Stimulated activated naive CD8-positive, alpha-beta T cell treated with anti-CD3 and anti-CD28 coated beads, Interleukin-15, amount 100 ng/mL, for 72 hours (primary cell): ENCODE measurements at regions not wholly inside any gene's neighbourhood (a gene's known extent, or its start where the extent isn't known, plus 50 kb on each side); places are given as distances from the start of the nearest gene placed in this dataset.
A peak's percentile ranks its signal among the peaks of the same experiment; 100 is the strongest.

Experiments used
- ATAC-seq: fragments of 150-1000 bp; cut with Tn5 transposase; 2 replicates; pipeline ENCODE4 v1.10.0; 2021; ENCODE audit warnings: mild to moderate bottlenecking, moderate library complexity
- DNase-seq, 2 donors: peaks; one replicate each; pipeline ENCODE4 v3.0.0; 2021 to 2022
- H3K27ac Mint-ChIP-seq, 2 donors: one replicate each; pipeline ENCODE4 v1.8.0; 2022; ENCODE audit warnings: mild to moderate bottlenecking in 2 of 2, mixed read lengths in 2 of 2, moderate library complexity in 2 of 2
- H3K27me3 Mint-ChIP-seq: one replicate; pipeline ENCODE4 v1.8.0; 2022; ENCODE audit warnings: mixed read lengths
- H3K4me1 Mint-ChIP-seq: one replicate; pipeline ENCODE4 v1.8.0; 2022; ENCODE audit warnings: mild to moderate bottlenecking, mixed read lengths
- H3K4me3 Mint-ChIP-seq, 2 donors: one replicate each; pipeline ENCODE4 v1.8.0; 2022; ENCODE audit warnings: mild to moderate bottlenecking in 2 of 2, mixed read lengths in 2 of 2, moderate library complexity in 1 of 2
- H3K9me3 Mint-ChIP-seq, 2 donors: one replicate each; pipeline ENCODE4 v1.8.0; 2022; ENCODE audit warnings: mixed read lengths in 2 of 2

DNA sequence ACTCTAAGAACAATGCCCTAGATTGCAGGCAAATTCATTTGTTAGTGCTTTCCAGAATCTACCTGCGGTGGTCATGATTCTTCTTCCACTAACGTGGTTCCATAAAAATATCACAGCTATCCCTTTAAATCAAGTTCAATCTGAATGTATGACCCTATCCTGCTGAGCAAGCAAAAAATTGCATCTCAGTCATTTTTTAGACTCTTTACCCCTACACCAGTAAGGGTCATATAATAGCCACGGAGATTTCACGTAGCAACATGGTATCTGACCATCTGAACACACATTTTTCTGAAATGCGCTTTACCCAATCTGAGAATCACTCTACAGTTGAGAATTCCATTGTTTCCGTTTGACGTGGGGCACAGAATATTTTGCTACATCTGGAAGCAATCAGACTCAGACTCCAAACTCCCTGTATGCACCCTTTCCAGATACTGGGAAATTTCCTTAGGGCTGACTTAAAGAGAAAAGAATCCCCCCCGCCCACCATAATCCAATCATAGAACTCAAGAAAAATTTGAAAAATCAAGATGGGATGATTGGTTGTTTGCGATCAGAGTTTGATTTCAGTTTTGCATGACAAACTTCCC is 699.2 kb upstream of the ZP4 start:
- Mint-ChIP-seq H3K4me1 (no peaks in the 10 kb centered on the region), H3K27ac (no peak overlapping the region), H3K9me3 (peaks cover 3 to 7% of the 10 kb centered on the region in 2 donors), H3K27me3 (no peaks in the 10 kb centered on the region), H3K4me3 (no peak overlapping the region)
- DNase-seq: no peak
- no peak for ATAC-seq

DNA sequence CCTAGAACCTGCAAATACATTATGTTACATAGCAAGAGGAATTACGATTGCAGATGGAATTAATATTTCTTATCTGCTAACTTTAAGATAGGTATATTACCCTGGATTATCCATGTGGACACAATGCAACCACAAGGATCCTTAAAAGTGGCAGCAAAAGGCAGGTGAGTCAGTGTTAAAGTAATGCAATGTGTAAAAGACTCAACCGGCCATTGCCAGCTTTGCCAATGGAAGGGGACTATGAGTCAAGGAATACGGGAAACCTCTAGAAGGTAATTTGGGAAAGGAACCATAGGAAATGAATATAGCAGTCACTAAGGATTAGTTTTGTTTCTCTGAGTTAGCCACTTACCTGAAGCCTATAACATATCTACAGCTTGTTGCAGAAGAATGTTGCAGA is 692.1 kb upstream of the ZP4 start:
- Mint-ChIP-seq H3K27me3 (no peaks in the 10 kb centered on the region), H3K4me3 (no peak overlapping the region), H3K4me1 (no peaks in the 10 kb centered on the region), H3K9me3 (peaks cover 0 to 6% of the 10 kb centered on the region in 2 donors), H3K27ac (no peak overlapping the region)
- ATAC-seq (no peak), DNase-seq (no peak)

DNA sequence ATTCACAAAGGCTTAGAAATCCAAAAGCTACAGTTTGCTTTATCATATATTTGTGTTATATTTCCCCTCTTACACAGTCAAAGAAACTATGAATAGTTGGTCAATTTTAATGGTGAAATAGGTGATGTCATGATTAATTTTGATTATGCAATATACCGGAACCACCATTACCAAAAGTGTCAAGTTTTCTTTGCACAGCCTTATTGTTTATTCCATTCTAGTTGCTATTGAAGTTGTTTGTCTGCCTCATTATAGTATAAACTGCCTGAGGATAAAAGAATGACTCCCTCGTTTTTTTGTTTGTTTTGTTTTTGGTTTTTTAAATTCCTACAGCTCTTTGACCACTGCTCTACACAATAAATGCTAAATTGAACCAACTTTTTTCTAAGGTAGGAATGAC is 690.6 kb upstream of the ZP4 start:
- Mint-ChIP-seq H3K9me3 (peaks cover 0 to 6% of the 10 kb centered on the region in 2 donors), H3K27me3 (no peaks in the 10 kb centered on the region)
- no peak for ATAC-seq

DNA sequence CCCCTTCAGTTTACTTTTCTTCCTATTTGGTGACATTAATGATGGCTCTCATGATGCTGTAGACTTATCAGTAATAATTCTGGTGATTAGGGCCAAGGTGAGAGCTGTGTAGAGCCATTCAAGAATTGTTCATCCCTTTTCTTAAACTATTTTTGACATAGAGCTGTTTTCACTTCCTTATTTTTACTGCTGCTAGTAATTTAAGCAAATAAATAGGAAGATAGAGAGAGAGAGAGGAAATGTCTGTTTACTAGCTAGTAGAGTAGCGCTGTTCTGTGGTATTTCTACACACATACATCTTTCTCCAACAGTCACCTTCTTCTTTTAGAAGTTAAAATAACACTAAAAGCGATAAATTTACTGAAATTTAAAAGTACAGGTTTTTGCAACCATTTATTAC is 678.0 kb upstream of the ZP4 start:
- no peak overlapping the region for H3K27ac Mint-ChIP-seq
- ATAC-seq (no peak), DNase-seq (no peak)
- H3K4me3 Mint-ChIP-seq: no peak overlapping the region
- H3K4me1 Mint-ChIP-seq: no peaks in the 10 kb centered on the region
- peaks cover 9 to 24% of the 10 kb centered on the region in 2 donors for H3K9me3 Mint-ChIP-seq
- no peaks in the 10 kb centered on the region for H3K27me3 Mint-ChIP-seq

More for the DNA sequence above, 690.6 kb upstream of the ZP4 start:
- Mint-ChIP-seq H3K4me3 (no peak overlapping the region), H3K4me1 (no peaks in the 10 kb centered on the region), H3K27ac (no peak overlapping the region)
- no peak for DNase-seq

DNA sequence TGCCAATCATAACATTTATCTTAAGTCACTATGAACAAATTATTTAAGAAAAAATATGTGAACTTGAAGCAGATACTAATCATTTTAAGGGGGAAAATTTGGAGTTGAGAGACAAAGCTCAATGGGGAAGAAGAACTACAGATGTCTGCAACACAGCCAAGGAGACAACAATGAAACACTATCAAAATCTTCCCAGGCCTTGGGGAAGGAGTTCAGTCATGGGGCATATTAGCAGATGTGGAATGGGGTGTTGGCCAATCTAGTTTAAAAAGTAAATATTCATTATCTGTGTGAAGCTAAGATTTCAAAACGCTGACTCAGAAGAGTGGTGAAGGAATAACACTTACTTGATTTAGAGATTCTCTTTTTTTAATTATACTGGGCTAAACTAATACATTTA is 671.6 kb upstream of the ZP4 start:
- DNase-seq (no peak), ATAC-seq (no peak)
- Mint-ChIP-seq H3K27ac (no peak overlapping the region), H3K4me1 (no peaks in the 10 kb centered on the region), H3K9me3 (peaks cover 21 to 36% of the 10 kb centered on the region in 2 donors), H3K27me3 (no peaks in the 10 kb centered on the region), H3K4me3 (no peak overlapping the region)

DNA sequence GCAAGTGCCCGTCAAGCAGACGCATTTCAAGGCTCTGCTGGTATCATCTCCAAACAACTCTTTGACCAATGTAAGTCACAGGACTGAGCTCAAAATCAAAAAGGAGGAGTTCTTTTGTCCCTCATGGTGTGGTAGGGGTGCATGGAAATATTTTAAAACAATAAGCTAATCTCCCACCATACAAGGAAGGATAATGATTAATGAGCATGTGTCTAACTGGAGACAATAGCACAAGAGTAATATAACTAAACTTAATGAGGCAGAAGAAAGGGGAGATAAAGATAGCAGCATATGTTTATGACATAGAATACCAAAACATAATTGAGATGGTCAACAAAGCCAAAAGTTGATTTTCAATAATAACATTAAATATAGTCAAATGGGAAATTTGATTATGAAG is 668.0 kb upstream of the ZP4 start:
- H3K27me3 Mint-ChIP-seq: no peaks in the 10 kb centered on the region
- DNase-seq (no peak), ATAC-seq (no peak)
- H3K27ac Mint-ChIP-seq: no peak overlapping the region
- no peaks in the 10 kb centered on the region for H3K4me1 Mint-ChIP-seq
- H3K4me3 Mint-ChIP-seq: no peak overlapping the region
- peaks cover 12 to 13% of the 10 kb centered on the region in 2 donors for H3K9me3 Mint-ChIP-seq

DNA sequence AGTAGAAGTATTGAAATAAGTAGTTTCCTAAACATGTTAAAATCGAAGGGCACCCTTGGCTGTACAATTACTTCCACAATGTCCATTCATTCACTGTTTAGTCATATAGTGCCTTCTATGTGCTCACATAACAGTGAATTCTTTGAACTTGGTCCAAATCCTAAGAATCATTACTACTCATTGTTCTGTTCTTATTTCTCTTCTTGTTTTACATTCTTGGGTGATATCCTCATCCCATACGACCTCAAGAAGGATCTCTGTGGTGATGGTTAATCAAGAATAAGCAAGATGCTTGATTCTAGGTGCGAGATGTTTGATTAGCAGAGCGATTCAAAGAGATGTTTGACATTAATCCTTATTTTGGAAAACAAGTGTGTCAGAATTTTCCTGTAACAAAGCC is 667.4 kb upstream of the ZP4 start:
- Mint-ChIP-seq H3K4me3 (no peak overlapping the region), H3K4me1 (no peaks in the 10 kb centered on the region), H3K27me3 (no peaks in the 10 kb centered on the region), H3K27ac (no peak overlapping the region), H3K9me3 (peaks cover 10 to 12% of the 10 kb centered on the region in 2 donors)
- no peak for ATAC-seq
- DNase-seq: no peak

DNA sequence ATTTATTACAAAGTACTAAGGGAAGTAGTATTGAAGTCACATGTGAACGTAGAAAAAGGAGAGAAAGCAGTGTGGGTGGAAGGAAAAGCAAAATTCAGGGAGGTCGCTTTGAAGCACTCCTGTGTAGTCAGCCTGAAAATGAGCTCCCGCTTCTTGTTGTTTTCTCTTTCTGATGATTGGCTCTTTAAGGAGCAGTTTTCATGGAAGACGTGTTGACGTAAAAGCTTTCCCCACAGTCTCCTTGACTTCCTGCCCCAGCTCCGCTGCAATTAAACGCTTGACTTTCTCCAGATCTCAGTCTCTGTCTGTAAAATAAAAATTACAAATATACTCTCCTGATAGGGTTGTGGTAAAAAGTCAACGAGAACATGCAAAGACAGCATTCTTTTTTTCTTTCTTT is 661.5 kb upstream of the ZP4 start:
- ATAC-seq: no peak
- H3K27me3 Mint-ChIP-seq: no peaks in the 10 kb centered on the region
- H3K4me3 Mint-ChIP-seq: no peak overlapping the region
- no peaks in the 10 kb centered on the region for H3K4me1 Mint-ChIP-seq
- no peak overlapping the region for H3K27ac Mint-ChIP-seq
- no peak for DNase-seq
- H3K9me3 Mint-ChIP-seq: peaks cover 0 to 5% of the 10 kb centered on the region in 2 donors

DNA sequence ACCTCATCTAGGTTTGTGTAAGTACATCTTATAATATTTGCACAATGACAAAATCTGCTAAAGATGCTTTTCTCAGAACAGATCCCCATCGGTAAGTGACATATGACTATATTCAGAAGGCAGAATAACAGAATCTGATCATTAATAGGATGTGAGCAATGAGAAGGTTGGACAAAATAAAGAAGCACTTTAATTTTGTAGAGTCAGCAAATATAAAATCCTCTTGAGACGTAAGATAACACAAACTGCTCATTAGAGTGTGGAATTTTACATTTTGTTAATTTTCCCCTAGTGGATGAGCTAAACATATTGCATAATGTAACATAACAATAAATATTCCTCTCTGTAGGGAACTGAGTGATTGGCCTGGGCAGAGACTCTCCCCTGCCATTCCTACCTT is 658.4 kb upstream of the ZP4 start:
- Mint-ChIP-seq H3K4me3 (no peak overlapping the region), H3K27ac (no peak overlapping the region), H3K27me3 (no peaks in the 10 kb centered on the region), H3K4me1 (no peaks in the 10 kb centered on the region), H3K9me3 (peaks cover 5 to 6% of the 10 kb centered on the region in 2 donors)
- DNase-seq (no peak), ATAC-seq (no peak)

DNA sequence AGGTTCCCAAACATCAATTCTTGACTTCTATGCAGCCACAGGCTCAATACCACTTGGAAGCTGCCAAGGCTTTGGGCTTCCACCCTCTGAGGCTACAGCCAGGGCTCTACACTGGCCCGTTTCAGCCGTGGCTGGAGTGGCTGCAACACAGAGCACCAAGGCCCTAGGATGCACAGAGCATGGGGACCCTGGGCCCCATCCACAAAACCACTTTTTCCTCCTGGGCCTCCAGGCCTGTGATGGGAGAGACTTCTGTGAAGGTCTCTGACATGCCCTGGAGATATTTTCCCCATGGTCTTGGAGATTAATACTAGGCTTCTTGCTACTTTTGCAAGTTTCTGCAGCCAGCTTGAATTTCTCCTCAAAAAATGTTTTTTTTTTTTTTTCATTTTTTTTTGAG is 655.4 kb upstream of the ZP4 start:
- ATAC-seq (no peak), DNase-seq (no peak)
- no peaks in the 10 kb centered on the region for H3K4me1 Mint-ChIP-seq
- no peaks in the 10 kb centered on the region for H3K27me3 Mint-ChIP-seq
- H3K27ac Mint-ChIP-seq: no peak overlapping the region
- H3K9me3 Mint-ChIP-seq: peaks cover 5 to 13% of the 10 kb centered on the region in 2 donors
- no peak overlapping the region for H3K4me3 Mint-ChIP-seq

DNA sequence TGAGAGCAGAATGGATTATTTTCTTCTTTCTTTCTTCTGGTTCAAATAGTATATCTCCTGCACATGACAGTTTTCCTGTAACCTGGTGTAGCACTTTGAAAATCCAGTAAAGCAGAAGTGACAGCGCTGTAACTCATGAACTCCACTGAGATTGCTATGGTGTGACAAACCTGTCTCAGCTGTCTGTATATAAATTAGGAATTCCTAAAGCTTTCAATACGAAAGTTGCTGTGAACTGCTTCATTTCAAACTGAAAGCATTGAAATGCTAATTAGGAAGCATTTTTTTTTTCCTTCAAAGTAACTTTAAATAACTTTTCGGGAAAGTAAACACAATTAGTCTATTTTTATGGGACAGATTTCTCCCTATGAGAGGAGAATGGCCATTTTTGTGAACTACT is 646.9 kb upstream of the ZP4 start:
- no peak overlapping the region for H3K4me3 Mint-ChIP-seq
- no peak for ATAC-seq
- H3K4me1 Mint-ChIP-seq: no peaks in the 10 kb centered on the region
- H3K9me3 Mint-ChIP-seq: peaks cover 5 to 11% of the 10 kb centered on the region in 2 donors
- no peaks in the 10 kb centered on the region for H3K27me3 Mint-ChIP-seq
- DNase-seq: no peak
- H3K27ac Mint-ChIP-seq: peak overlapping the region in 1 of 2 donors; percentile 19

DNA sequence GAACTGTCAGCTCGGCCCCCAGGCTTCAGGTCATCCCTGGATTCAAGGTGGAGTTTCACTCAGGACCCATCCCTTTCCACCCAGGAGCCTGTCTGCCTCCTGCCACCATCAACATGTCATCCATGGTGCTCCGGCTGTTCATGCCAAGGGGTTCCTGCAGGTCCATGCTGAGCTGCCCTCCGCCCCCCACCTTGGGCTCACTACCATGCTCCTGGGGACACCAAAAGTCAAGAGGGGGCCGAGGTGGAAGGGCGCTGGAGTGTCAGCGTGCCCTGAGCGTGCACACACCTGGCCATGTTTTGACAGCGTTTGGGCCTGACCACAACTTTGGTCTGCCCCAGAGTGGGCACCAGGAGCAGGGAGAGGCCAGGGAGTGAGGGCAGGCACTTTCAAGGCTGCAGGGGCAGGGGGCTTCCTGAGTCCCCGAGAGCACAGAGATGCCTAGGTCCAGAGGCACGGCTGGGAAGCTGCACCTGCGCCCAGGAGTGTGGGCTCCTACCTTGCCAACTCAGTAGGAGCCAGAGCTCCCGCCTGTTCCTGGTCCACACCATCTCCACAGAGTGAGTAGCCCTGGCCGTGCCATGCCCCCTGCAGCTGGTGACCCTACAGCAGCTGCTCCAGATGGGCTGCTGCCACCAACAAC is 639.6 kb upstream of the ZP4 start:
- H3K27ac Mint-ChIP-seq: no peak overlapping the region
- peaks cover 4 to 12% of the 10 kb centered on the region in 2 donors for H3K9me3 Mint-ChIP-seq
- DNase-seq (no peak), ATAC-seq (no peak)
- no peaks in the 10 kb centered on the region for H3K27me3 Mint-ChIP-seq
- H3K4me1 Mint-ChIP-seq: no peaks in the 10 kb centered on the region
- no peak overlapping the region for H3K4me3 Mint-ChIP-seq

DNA sequence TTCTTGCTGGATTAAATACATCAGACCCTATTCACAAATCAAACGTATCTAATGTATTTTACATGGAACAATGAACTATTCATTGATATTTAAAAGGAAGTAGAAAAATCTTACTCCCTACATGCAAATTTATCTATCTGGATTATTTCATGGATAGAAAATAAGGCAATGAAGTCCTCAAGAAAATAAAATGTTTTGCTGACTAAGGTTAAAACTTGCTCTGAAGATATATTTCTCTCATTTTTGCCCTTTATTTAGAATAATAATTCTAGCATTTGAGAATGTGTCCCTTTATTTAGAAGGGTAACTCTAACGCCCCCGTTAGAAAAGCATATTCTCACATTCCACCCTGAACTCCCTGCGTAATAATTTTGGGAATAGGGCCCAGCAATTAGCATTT is 627.0 kb upstream of the ZP4 start:
- Mint-ChIP-seq H3K9me3 (peaks cover 0 to 9% of the 10 kb centered on the region in 2 donors), H3K27me3 (no peaks in the 10 kb centered on the region), H3K27ac (no peak overlapping the region), H3K4me3 (no peak overlapping the region), H3K4me1 (no peaks in the 10 kb centered on the region)
- ATAC-seq (no peak), DNase-seq (no peak)

DNA sequence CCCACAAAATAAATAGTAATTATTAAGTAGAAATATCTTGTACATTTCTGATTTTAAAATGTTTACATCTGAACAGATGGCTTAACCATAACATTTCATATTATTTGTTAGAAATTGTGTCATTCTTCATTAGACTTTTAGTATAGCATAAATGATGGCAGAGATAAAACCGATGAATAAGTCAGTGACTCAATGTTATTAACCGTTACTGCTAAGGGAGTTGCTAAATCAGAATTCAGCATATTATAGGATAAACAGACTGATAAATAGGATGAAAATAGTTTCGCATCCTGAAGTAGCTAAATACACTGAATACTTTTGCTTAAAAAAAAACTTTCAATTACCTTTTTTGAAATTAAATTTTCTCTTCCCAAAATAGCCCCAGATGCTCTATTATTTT is 610.6 kb upstream of the ZP4 start:
- no peak for ATAC-seq
- Mint-ChIP-seq H3K27ac (no peak overlapping the region), H3K9me3 (peaks cover 5 to 17% of the 10 kb centered on the region in 2 donors)

DNA sequence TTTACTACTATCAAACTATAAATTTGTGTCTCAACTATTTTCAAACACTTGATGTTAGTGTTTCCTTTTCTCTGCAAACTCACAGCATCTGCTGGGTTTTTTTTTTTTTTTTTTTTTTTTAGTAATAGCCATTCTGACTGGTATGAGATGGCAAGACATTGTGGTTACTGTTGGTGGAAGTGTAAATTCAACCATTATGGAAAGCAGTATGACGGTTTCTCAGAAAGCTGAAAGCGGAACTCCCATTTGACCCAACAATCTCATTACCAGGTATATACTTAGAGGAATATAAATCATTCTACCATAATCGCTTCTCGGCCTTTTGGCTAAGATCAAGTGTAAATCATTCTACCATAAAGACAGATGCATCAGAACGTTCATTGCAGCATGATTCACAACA is 608.3 kb upstream of the ZP4 start:
- H3K4me3 Mint-ChIP-seq: no peak overlapping the region
- no peaks in the 10 kb centered on the region for H3K4me1 Mint-ChIP-seq
- DNase-seq: no peak
- peaks cover 5 to 17% of the 10 kb centered on the region in 2 donors for H3K9me3 Mint-ChIP-seq
- ATAC-seq: no peak
- H3K27me3 Mint-ChIP-seq: no peaks in the 10 kb centered on the region
- no peak overlapping the region for H3K27ac Mint-ChIP-seq

More for the DNA sequence above, 610.6 kb upstream of the ZP4 start:
- Mint-ChIP-seq H3K27me3 (no peaks in the 10 kb centered on the region), H3K4me1 (no peaks in the 10 kb centered on the region), H3K4me3 (no peak overlapping the region)
- no peak for DNase-seq

DNA sequence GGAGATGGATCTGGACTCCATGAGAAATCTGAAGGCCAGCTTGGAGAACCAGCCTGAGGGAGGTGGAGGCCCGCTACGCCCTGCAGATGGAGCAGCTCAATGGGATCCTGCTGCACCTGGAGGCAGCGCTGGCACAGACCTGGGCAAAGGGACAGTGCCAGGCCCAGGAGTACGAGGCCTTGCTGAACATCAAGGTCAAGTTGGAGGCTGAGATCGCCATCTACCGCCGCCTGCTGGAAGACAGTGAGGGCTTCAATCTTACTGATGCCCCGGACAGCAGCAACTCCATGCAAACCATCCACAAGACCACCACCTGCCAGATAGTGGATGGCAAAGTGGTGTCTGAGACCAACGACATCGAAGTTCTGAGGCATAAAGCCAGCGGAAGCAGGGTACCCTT is 601.5 kb upstream of the ZP4 start:
- Mint-ChIP-seq H3K4me1 (no peaks in the 10 kb centered on the region), H3K27ac (no peak overlapping the region), H3K9me3 (peaks cover 0 to 8% of the 10 kb centered on the region in 2 donors), H3K27me3 (no peaks in the 10 kb centered on the region), H3K4me3 (no peak overlapping the region)
- DNase-seq (no peak), ATAC-seq (no peak)

DNA sequence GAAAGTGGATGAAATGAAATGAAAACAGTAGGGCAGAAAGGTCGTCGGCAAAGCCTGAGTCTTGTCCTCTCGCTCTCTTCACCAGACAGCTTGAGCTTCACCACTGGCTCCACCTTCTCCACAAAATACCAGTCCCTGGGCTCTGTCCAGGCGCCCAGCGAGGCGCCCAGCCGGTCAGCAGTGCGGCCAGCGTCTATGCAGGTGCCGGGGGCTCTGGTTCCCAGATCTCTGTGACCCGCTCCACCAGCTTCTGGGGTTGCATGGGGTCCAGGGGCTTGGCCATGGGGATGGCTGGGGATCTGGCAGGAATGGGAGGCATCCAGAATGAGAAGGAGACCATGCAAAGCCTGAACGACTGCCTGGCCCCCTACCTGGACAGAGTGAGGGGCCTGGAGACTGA is 600.5 kb upstream of the ZP4 start:
- ATAC-seq (no peak), DNase-seq (no peak)
- H3K27ac Mint-ChIP-seq: no peak overlapping the region
- no peaks in the 10 kb centered on the region for H3K4me1 Mint-ChIP-seq
- H3K9me3 Mint-ChIP-seq: peaks cover 0 to 5% of the 10 kb centered on the region in 2 donors
- H3K4me3 Mint-ChIP-seq: no peak overlapping the region
- no peaks in the 10 kb centered on the region for H3K27me3 Mint-ChIP-seq
